NCI-H1105 (cell line): ENCODE measurements at regions not wholly inside any gene's neighbourhood (a gene's known extent, or its start where the extent isn't known, plus 50 kb on each side); places are given as distances from the start of the nearest gene placed in this dataset.

Experiments used
- DNase-seq: peaks from one replicate; lab custom pipeline; 2025; lab: John Stamatoyannopoulos, UW

- no peak for DNase-seq
These were observed 50.7 kb upstream of the ACOT11 start for GRCh38 chr1:54497338-54497737.

DNA sequence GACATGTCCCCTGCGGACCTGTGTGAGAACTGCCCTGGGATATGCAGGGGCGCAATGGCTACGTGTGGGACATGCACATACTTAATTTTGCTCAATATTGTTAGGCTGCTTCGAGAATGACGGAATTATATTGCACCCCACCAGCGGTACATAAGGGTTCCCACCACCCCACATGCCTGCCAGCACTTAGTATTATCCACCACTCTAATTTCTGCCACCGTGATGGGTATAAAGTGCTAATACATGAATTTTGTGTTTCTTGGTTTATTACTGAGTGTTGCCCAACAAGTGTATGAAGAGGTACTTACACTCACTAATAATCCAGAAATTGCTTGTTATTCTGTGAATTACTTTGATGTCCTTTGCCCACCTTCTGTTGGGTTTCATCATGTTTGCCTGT lies 52.1 kb upstream of the ACOT11 start:
- no peak for DNase-seq

DNA sequence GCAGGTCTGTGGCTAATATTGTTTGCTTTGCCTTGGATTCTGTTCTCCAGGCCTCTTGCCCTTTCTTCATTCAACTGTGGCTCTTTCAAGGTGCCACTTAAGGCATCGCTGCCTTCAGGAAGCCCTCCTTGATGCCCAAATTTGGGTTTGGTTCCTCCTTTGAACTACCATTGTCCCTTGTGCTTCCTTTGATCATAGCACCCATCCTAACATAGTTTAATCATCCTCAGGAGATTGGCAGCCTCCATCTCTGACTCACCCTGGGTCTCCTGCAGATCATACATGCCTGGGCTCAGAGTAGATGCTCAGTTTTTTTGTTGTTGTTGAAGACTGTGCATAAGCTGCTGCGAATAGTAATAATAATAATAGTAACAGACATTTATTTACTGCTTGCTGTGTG lies 54.4 kb upstream of the ACOT11 start:
- DNase-seq = no peak

DNA sequence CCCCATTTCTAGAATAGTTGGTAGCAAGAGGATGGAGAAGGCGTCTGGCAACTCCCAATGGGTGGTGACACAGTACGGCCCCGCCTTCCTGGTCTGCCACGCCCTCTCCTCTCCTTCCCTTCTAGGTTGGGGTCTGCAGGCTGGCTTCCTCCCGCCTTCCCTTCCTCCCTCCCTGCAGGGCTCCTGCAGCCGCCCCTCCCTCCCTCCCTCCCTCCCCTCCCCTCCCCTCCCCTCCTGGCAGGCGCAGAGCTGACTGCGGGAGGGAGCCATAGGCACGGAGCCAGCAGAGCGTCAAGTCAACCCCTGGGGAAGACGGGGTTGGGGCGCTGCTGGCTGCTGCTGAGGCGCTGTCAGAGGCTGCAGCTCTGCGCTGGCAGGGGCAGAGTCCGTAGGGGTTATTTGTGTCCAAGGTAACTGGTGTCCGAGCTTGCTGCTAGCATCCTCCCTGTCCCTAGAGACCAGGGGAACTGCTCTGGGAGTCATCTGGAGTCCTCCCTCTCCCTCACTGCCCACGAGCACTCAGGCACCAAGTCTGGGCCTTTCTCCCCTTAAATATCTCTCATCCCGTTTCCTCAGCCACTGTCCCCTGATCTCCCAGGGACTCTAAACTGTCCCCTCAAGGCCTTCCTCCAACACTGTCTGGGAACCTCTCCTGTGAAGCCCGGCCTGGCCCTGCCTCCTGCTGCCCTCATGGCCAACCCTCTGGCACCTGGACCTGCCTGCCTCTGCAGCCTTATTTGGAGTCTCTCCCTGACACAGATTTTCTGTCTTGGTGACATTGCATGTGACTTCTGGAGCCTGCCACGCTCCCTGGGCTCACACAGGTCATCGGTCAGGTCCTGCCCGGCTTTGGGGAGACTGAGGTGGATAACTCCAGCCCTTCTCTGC lies 57.4 kb upstream of the ACOT11 start:
- DNase-seq = peak; percentile 49

- no peak for DNase-seq
These were observed 58.3 kb upstream of the ACOT11 start for GRCh38 chr1:54489627-54490250.

- DNase-seq = peak; percentile 66
These were observed 59.0 kb upstream of the ACOT11 start for GRCh38 chr1:54488779-54489626.

GRCh38 chr1:54488065-54488750 lies 59.8 kb upstream of the ACOT11 start:
- DNase-seq = peak; percentile 91

DNA sequence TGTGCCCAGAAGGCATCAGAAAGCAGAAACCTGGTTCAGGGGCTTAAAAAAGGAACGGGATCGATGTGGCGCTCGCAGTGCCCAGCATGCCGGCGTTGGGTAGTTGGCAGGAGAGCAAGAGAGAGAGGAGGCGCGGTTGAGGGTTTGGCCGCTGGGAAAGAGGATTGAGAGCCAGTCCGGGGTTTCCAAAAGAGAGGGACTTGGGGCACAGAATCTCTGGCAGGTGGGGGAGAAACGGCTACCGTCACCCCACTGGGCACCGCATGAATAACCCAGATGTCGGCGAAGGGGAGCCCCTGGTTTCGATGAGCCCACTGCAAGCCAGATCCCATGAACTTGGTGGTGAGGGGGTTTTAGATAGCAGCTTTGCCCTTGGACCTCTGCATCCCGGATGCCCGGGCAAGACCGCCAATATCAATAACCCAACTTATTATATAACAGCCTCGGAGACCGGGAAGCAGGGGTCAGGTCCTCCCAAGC lies 60.4 kb upstream of the ACOT11 start:
- DNase-seq = no peak

DNA sequence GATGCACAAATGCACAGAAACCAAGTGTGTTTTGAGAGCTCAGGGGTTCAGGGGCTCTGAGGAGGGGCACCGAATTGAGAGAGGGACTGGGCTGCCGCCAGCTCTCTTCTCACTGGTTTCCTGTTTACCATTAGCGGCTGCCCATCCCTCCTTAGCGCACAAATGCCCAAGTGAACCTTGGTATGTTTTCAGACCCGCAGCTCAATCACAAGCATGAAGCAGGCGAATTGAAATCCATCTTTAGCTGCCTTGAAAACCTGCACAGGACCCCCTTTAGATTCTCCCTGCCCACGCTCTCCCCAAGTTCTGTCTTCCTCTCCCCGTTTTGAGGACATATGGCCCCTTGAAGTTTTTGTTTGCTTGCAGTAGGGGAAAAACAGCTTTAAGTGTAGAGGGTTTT lies 61.1 kb upstream of the ACOT11 start:
- DNase-seq = no peak

DNA sequence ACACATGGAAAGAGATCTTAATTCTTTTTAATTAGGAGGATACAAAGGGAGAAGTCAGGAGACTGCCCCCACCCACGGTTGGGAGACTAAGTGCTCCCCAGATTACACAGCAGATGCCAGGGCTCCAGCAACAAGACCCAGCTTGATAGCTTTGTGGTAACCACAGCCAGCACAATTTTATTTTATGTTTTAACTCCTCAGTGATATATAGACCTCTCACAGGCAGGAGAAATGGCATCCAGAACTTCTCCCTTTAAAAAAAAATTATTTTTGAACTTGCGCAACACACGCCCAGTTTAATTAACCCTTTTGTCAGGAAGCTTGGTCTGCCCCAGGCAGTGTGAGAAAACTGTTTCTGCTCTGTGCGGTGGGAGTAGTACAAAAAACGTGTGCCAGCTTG lies 62.6 kb upstream of the ACOT11 start:
- DNase-seq = no peak

DNA sequence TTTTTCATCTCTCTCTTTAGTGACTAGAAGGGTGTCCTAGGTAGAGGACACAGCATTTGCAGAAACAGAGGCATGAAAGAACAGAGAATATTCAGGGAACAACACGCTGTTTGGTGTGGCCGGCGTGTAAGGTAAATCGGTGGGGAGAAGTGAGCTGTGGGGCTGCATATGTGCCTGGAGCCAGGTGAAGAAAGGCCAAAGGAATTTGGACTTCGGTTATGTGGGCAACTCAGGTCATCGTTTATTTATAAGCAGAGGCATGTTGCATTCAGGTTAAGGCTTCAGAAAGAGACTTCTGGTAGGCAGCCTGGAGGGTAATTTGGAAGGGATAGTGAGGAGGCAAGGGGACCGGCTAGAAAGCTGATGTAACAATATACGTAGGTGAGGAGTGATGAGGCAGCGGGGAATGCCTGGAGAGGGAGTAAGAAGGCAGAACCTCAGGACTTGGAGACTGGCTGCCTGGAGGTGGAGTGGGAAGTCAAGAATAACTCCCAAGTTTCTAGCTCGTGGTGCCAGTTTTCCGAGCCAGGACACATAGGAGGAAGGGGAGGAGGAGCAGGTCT lies 64.1 kb upstream of the ACOT11 start:
- DNase-seq = no peak

DNA sequence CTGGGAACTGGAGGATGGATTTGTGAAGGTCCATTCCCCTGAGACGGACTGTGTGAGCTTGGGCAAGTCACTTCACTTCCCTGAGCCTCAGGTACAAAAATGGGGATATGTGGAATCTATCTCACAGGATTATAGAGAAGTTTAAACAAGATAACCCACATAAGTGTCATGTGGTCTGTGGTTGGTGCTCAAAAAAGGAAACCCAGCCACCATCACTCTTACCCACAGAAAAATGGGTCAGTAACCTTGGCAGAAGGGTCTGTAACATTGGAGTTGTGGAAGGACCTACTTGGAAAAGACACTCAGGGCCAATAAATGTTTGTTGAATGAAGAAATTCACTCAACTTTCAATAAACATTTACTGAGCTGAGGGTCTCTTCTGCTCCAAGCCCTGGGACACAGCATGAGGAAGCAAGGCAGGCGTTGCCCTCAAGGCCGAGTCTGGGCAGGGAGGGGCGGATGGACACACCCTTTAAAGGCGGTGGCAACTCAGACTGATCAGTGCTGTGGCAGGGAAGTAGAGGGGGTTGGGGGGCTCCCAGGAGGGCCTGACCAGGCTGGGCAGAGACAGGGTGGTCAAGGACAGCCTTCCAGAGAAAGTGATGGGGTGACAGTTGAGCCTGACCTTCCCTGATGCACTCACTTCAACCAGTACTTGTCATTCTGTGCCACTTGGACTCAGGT lies 66.7 kb upstream of the ACOT11 start:
- DNase-seq = no peak

GRCh38 chr1:54480525-54480848 lies 67.5 kb upstream of the ACOT11 start:
- DNase-seq = no peak

GRCh38 chr1:54479841-54480524 lies 68.0 kb upstream of the ACOT11 start:
- DNase-seq = no peak

DNA sequence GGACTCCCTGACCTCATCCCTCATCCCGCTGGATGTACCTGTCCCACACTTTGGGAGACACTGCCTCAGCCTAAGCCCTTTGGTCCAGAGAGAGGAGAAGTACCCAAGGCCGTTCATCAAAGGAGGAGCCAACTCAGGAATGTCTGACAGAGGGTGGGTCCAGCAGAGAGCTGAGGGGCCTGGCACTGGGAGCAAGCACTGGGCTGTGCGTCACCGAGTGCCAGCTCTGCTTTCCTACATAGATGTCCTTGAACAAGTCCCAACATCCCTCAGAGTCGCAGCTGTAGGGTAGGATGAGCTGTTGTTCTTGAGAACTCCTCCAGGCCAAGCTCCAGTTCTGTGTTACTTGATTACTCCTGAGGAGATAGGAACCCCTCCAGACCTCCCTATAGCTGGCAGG lies 68.8 kb upstream of the ACOT11 start:
- DNase-seq = no peak

DNA sequence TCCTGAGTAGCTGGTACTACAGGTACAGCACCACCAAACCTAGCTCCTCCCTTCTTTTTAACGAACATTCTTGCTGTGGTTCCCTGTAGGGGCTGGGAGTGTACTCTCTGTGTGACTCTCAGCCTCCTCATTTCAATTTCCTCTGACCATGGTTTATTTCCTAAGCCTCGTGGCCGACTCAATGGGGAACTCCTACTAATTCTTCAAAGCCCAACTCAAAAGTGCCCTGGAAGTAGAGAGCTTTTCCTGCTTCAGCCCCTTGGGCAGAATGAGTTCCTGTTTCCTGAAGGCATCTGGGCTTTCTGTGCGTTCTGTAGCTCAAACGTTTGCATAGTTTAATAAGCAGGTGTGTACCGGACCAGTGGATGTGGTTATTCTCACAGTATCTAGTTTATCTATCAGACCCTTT lies 70.9 kb upstream of the ACOT11 start:
- DNase-seq = no peak

DNA sequence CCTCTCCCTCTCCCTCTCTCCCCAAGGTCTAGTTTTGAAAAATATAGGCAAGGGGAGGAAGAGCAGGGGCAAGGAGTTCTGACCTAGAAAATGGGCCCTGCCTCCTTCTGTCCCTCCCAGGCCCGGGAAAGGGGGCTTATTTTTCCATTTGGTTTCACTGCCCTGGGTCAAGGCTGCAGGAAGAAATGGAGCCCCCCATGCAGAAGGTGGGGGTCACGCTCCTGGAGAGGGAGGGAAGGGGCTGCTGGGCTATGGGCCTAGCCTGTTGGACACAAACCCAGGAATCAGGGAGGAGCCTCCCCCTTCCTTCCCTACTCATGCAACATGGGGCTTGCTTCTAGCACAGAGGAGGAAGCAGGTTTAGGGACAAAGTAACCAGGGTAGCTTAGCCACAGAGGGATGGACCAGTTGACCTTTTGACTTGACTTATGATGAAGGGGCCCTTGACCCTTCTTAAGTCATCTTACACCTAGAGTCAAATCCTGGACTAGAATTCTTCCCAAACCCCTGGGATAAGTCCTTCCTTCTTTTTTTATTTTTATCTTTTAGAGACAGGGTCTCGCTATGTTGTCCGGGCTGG lies 70.4 kb upstream of the SSBP3 start:
- no peak for DNase-seq

DNA sequence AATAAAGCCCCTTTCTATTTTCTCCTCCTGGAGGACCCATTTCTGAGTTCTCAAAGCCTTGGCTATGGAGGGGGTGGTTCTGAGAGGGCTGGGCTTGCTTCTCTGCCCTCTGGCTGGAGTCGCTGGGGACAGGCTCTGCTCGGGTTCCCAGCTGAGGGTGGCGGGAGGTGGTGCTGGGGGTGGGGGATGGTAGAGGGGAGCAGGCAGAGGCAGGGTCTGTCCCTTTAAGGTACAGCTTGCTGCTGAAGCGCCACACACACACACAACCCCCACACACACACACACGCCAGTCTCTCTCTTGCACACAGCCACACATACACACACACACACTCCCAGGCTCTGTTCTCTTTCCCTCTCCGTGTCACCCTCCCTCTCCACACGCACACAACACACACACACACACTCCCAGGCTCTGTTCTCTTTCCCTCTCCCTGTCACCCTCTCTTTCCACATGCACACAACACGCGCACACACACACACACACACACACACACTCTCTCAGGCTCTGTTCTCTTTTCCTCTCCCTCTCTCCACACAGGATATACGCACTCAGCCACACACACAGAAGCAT lies 69.8 kb upstream of the SSBP3 start:
- DNase-seq = no peak

GRCh38 chr1:54475357-54475881 lies 69.2 kb upstream of the SSBP3 start:
- DNase-seq = no peak
